Gastrocnemius medialis (tissue), 4 donors: ENCODE measurements at regions not wholly inside any gene's neighbourhood (a gene's known extent, or its start where the extent isn't known, plus 50 kb on each side); places are given as distances from the start of the nearest gene placed in this dataset.

ENCODE experiments used
- ATAC-seq, 2 donors: fragments of 150-250 bp; one replicate each; pipeline ENCODE4 v1.9.1; 2016
- DNase-seq, 2 donors: peaks; one replicate each; pipeline ENCODE4 v3.0.0-alpha.2; 2019
- H3K27ac ChIP-seq, 4 donors: fragments of 200-600 bp; sonication (generic); 1 replicate in 1 of 4; 2 replicates in 3 of 4; pipeline ENCODE4 v1.5.1; 2016 to 2018; ENCODE audit warnings: mild to moderate bottlenecking in 2 of 4, moderate library complexity in 1 of 4
- H3K27me3 ChIP-seq, 3 donors: fragments of 200-600 bp; sonication (generic) in 2 of 3; 1 replicate in 1 of 3; 2 replicates in 2 of 3; pipeline versions ENCODE4 v1.5.1 to v1.6.0; 2016 to 2019; ENCODE audit warnings: mild to moderate bottlenecking in 1 of 3, moderate library complexity in 1 of 3
- H3K36me3 ChIP-seq, 2 donors: fragments of 200-600 bp; sonication (generic) in 1 of 2; one replicate each; pipeline ENCODE4 v1.5.1; 2017 to 2018
- H3K4me1 ChIP-seq, 2 donors: fragments of 200-600 bp; sonication (generic) in 1 of 2; one replicate each; pipeline ENCODE4 v1.5.1; 2016 to 2017; ENCODE audit warnings: mild to moderate bottlenecking in 2 of 2
- H3K4me3 ChIP-seq, 4 donors: fragments of 200-600 bp; sonication (generic) in 3 of 4; 1 replicate in 1 of 4; 2 replicates in 3 of 4; pipeline ENCODE4 v1.5.1; 2016 to 2019; ENCODE audit warnings: mild to moderate bottlenecking in 2 of 4
- H3K9me3 ChIP-seq, 3 donors: fragments of 200-600 bp; sonication (generic) in 2 of 3; 1 replicate in 1 of 3; 2 replicates in 2 of 3; pipeline ENCODE4 v1.5.1; 2016 to 2019
- POLR2A ChIP-seq, 2 donors: fragments of 450-650 bp; IDR thresholded peaks; one replicate each; pipeline ENCODE4 v1.6.1; 2017; ENCODE audit warnings: antibody characterized with exemption in 2 of 2, mild to moderate bottlenecking in 2 of 2, moderate library complexity in 2 of 2
- in situ Hi-C, 4 donors: fragments of 200-750 bp; cut with MboI; loops; one replicate each; pipeline versions ENCODE4 v1.15.0 to v1.8.0; 2017; ENCODE audit warnings: low sequenced_read_pairs in 4 of 4
- intact Hi-C: fragments of 100-400 bp; cut with DNase I; formaldehyde crosslinking; loops from one replicate; pipeline ENCODE4 v1.15.1; 2023; ENCODE audit warnings: low total_unique reads
- TF ChIP-seq, protein P1 (sequence below), 5 experiments: fragments of 450-650 bp in 3 of 5; fragments of 200-600 bp in 2 of 5; sonication (generic) in 2 of 5; IDR thresholded peaks in 4 of 5; conservative IDR thresholded peaks in 1 of 5; 1 replicate in 4 of 5; 2 replicates in 1 of 5; pipeline ENCODE4 v1.5.1; 2016 to 2019; ENCODE audit warnings: antibody characterized with exemption in 5 of 5, mild to moderate bottlenecking in 3 of 5, moderate library complexity in 3 of 5

DNA sequence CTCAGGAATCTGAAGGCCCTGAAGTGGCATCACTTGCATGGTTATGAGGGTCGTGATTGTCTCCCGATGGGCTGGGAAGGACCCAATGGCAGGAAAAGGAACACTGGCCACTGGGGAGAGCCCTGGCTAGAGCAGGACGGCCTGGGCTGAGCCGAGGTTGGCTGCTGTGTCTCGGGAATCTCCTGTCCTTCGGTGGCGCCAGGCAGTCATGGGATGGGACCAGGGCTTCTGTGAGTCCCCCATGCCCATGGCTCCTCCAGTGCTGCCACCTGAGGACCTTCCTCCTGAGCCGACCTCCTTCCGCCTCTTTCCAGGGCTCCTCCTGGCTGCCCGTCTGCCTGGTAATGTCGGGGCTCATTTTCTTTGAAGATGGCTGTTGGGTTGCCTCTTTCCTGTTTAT, 1394.0 kb downstream of the BRD1 start:
- no peaks in the 10 kb centered on the region for H3K36me3 ChIP-seq
- no peak overlapping the region for H3K27ac ChIP-seq
- intact Hi-C loops: no loop called here
- H3K27me3 ChIP-seq: no peaks in the 10 kb centered on the region
- in situ Hi-C loops: no loop called here
- H3K4me3 ChIP-seq: no peak overlapping the region
- TF ChIP-seq POLR2A (IDR thresholded peaks at IDR 0.05): no peak
- TF ChIP-seq, protein P1, sequence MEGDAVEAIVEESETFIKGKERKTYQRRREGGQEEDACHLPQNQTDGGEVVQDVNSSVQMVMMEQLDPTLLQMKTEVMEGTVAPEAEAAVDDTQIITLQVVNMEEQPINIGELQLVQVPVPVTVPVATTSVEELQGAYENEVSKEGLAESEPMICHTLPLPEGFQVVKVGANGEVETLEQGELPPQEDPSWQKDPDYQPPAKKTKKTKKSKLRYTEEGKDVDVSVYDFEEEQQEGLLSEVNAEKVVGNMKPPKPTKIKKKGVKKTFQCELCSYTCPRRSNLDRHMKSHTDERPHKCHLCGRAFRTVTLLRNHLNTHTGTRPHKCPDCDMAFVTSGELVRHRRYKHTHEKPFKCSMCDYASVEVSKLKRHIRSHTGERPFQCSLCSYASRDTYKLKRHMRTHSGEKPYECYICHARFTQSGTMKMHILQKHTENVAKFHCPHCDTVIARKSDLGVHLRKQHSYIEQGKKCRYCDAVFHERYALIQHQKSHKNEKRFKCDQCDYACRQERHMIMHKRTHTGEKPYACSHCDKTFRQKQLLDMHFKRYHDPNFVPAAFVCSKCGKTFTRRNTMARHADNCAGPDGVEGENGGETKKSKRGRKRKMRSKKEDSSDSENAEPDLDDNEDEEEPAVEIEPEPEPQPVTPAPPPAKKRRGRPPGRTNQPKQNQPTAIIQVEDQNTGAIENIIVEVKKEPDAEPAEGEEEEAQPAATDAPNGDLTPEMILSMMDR (IDR thresholded peaks at IDR 0.05 in 4 of 5, conservative IDR thresholded peaks at IDR 0.05 in 1 of 5): no peak
- no peaks in the 10 kb centered on the region for H3K9me3 ChIP-seq
- no peaks in the 10 kb centered on the region for H3K4me1 ChIP-seq
- no peak for ATAC-seq
- no peak for DNase-seq

DNA sequence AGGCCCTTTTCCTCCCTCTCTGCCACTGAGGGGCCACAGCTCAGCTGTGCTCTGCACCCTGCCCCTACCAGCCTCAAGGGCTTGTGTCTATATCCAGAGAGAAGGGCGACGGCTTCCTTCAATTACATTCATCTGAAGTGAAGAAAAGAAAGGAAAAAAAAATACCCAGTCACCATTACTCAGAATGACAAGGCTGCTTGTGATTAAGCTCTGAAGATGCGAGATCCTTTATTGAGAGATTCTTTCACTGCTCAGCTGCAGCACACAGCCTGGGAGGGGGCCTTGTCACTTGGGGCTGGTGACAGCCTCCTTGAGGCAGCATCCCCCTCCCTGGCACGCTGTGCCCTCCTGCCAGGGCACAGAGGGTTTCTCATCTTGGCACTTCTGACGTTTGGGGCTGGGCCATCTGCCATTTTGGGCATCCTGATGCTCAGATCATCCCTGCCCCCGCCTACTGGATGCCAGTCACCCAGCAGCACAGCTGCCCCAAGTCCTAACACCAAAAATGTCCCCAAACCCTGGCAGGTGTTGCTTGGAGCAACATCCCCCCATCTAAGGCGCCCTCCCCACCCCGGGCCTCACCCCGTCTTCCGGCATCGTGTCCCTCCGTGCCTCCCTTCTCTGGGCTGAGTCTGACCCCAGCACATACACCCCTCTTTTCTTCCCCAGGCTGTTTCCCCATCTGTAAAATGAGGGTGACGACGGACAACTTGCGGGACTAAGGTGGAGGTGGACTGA, 1394.7 kb downstream of the BRD1 start:
- Histone ChIP-seq H3K27ac (no peak overlapping the region), H3K27me3 (no peaks in the 10 kb centered on the region), H3K36me3 (no peaks in the 10 kb centered on the region), H3K9me3 (no peaks in the 10 kb centered on the region), H3K4me1 (no peaks in the 10 kb centered on the region), H3K4me3 (no peak overlapping the region)
- no peak for DNase-seq
- TF ChIP-seq, protein P1 (IDR thresholded peaks at IDR 0.05 in 4 of 5, conservative IDR thresholded peaks at IDR 0.05 in 1 of 5): no peak
- TF ChIP-seq POLR2A (IDR thresholded peaks at IDR 0.05): no peak
- ATAC-seq: no peak
- in situ Hi-C loops (no loop called here), intact Hi-C loops (no loop called here)

DNA sequence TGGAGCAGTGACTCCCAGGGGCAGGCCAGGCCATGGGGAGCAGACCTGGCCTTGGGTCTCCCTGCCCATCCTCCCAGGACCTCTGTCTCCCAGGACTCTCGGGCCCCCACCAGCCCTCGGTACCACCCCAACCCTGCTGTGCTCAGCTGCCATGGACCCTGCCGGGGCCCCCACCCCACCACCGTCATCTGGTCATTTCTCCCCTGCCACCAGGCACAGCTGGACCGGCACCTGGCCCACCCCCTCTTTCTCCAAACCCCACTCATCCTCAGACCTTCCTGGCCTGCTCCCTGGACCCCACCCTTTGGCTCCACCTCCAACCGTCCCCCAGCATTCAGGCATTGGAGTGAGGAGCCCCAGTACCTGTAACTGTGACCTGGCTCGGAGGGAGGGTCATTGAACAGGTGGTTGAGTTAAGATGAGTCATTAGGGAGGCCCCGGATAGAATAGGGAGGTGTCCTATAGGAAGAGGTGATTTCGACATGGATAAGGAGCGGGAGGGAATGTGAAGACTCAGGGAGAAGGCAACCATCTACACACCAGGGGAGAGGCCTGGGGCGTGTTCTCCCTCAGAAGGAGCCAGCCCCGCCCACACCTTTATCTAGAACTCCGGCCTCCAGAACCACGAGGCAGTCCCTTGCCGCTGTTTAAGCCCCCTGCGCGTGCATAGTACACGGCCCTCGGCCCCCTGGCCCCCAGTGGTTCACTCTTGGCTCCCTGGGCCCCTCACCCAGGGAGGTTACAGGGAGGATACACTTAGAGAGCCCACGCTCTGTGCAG, 1395.9 kb downstream of the BRD1 start:
- DNase-seq (no peak), ATAC-seq (no peak)
- Histone ChIP-seq H3K4me3 (no peak overlapping the region), H3K9me3 (no peaks in the 10 kb centered on the region), H3K4me1 (no peaks in the 10 kb centered on the region), H3K36me3 (no peaks in the 10 kb centered on the region), H3K27ac (no peak overlapping the region), H3K27me3 (no peaks in the 10 kb centered on the region)
- intact Hi-C loops (no loop called here), in situ Hi-C loops (no loop called here)
- TF ChIP-seq, protein P1 (IDR thresholded peaks at IDR 0.05 in 4 of 5, conservative IDR thresholded peaks at IDR 0.05 in 1 of 5): no peak
- TF ChIP-seq POLR2A (IDR thresholded peaks at IDR 0.05): no peak

DNA sequence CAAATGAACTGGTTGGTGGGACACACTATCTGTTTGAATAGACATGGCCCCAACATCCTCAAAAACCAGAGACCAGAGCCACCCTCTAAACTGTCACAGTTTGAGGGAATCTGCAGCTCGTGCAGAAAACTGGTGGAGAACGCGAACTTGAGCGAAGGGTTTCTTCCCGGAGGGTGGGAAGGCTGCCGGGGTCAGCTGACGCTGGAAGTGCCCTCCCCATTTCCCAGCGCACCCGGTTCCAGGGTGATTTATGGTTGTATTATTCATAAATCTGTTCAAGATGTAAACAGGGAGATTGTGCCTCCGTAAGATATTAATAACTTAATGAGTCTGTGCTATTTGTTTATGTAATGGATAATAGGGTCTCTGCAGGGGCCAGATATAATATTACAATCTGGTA, 1396.7 kb downstream of the BRD1 start:
- Histone ChIP-seq H3K27ac (no peak overlapping the region), H3K9me3 (no peaks in the 10 kb centered on the region), H3K36me3 (no peaks in the 10 kb centered on the region), H3K4me3 (no peak overlapping the region), H3K27me3 (no peaks in the 10 kb centered on the region), H3K4me1 (no peaks in the 10 kb centered on the region)
- no peak for DNase-seq
- no peak for ATAC-seq
- TF ChIP-seq, protein P1 (IDR thresholded peaks at IDR 0.05 in 4 of 5, conservative IDR thresholded peaks at IDR 0.05 in 1 of 5): no peak
- TF ChIP-seq POLR2A (IDR thresholded peaks at IDR 0.05): no peak
- in situ Hi-C loops: no loop called here
- intact Hi-C loops: no loop called here
